H9 (cell line): ENCODE measurements at regions not wholly inside any gene's neighbourhood (a gene's known extent, or its start where the extent isn't known, plus 50 kb on each side); places are given as distances from the start of the nearest gene placed in this dataset.
A peak's percentile ranks its signal among the peaks of the same experiment; 100 is the strongest.

Experiments
- DNase-seq: peaks from one replicate; pipeline ENCODE4 v3.0.0-alpha.2; 2017
- H2AFZ ChIP-seq: one replicate; pipeline ENCODE4 v1.6.1; 2013; ENCODE audit warnings: mild to moderate bottlenecking, low read length, control low read depth, moderate library complexity
- H2AK5ac ChIP-seq: 2 replicates; pipeline ENCODE4 v1.6.1; 2013; ENCODE audit warnings: low read length, control low read depth, mixed read lengths; ENCODE audit not compliant: insufficient read length
- H2BK120ac ChIP-seq: one replicate; pipeline ENCODE4 v1.6.1; 2013; ENCODE audit warnings: low read depth, mild to moderate bottlenecking, low read length, control low read depth, inconsistent platforms; ENCODE audit not compliant: poor library complexity, severe bottlenecking
- H2BK12ac ChIP-seq: 2 replicates; pipeline ENCODE4 v1.6.1; 2013; ENCODE audit warnings: low read length, control low read depth, mixed read lengths, low read depth; ENCODE audit not compliant: insufficient read length
- H2BK15ac ChIP-seq: 2 replicates; pipeline ENCODE4 v1.6.1; 2013; ENCODE audit warnings: low read depth, low read length, control low read depth
- H2BK20ac ChIP-seq: one replicate; pipeline ENCODE4 v1.6.1; 2013; ENCODE audit warnings: low read depth, mild to moderate bottlenecking, low read length, control low read depth, inconsistent platforms; ENCODE audit not compliant: poor library complexity, severe bottlenecking
- H2BK5ac ChIP-seq: 2 replicates; pipeline ENCODE4 v1.6.1; 2013; ENCODE audit warnings: low read length, control low read depth, mixed read lengths; ENCODE audit not compliant: insufficient read length
- H3K14ac ChIP-seq: 2 replicates; pipeline ENCODE4 v1.6.1; 2013; ENCODE audit warnings: low read length, control low read depth; ENCODE audit not compliant: insufficient read depth
- H3K18ac ChIP-seq: 2 replicates; pipeline ENCODE4 v1.6.1; 2013; ENCODE audit warnings: low read depth, mild to moderate bottlenecking, mixed read lengths, low read length, control low read depth; ENCODE audit not compliant: insufficient read length
- H3K23ac ChIP-seq: 2 replicates; pipeline ENCODE4 v1.6.1; 2013; ENCODE audit warnings: low read length, control low read depth, mixed read lengths, low read depth; ENCODE audit not compliant: insufficient read length
- H3K23me2 ChIP-seq: 2 replicates; pipeline ENCODE4 v1.6.1; 2013; ENCODE audit warnings: low read depth, mild to moderate bottlenecking, mixed read lengths, low read length, control low read depth; ENCODE audit not compliant: insufficient read length, poor library complexity, severe bottlenecking
- H3K27ac ChIP-seq: 2 replicates; pipeline ENCODE4 v1.5.1; 2013; ENCODE audit warnings: low read length, control low read depth, mixed read lengths, low read depth; ENCODE audit not compliant: insufficient read length
- H3K27me3 ChIP-seq: 2 replicates; pipeline ENCODE4 v1.6.1; 2013; ENCODE audit warnings: low read length, control low read depth, inconsistent platforms; ENCODE audit not compliant: insufficient read depth
- H3K4ac ChIP-seq: 2 replicates; pipeline ENCODE4 v1.6.1; 2013; ENCODE audit warnings: low read depth, mild to moderate bottlenecking, control low read depth, inconsistent platforms, low read length, moderate library complexity
- H3K4me1 ChIP-seq: 2 replicates; pipeline ENCODE4 v1.6.1; 2013; ENCODE audit warnings: low read length, control low read depth, inconsistent platforms; ENCODE audit not compliant: insufficient read depth
- H3K4me2 ChIP-seq: 2 replicates; pipeline ENCODE4 v1.6.1; 2013; ENCODE audit warnings: low read length, control low read depth, mixed read lengths; ENCODE audit not compliant: insufficient read length, insufficient read depth
- H3K56ac ChIP-seq: 2 replicates; pipeline ENCODE4 v1.6.1; 2013; ENCODE audit warnings: low read depth, mild to moderate bottlenecking, mixed read lengths, low read length, control low read depth; ENCODE audit not compliant: insufficient read length
- H3K79me1 ChIP-seq: 2 replicates; pipeline ENCODE4 v1.6.1; 2013; ENCODE audit warnings: low read depth, mild to moderate bottlenecking, moderate library complexity, low read length, control low read depth, inconsistent platforms; ENCODE audit not compliant: insufficient read depth, poor library complexity, severe bottlenecking
- H3K79me2 ChIP-seq: 2 replicates; pipeline ENCODE4 v1.6.1; 2013; ENCODE audit warnings: low read length, control low read depth, inconsistent platforms; ENCODE audit not compliant: insufficient read depth
- H3K9ac ChIP-seq: 2 replicates; pipeline ENCODE4 v1.6.1; 2013; ENCODE audit warnings: low read length, control low read depth, mixed read lengths; ENCODE audit not compliant: insufficient read length; ENCODE audit errors: extremely low read depth
- H3K9me3 ChIP-seq: one replicate; pipeline ENCODE4 v1.6.1; 2013; ENCODE audit warnings: low read depth, low read length, inconsistent platforms; ENCODE audit not compliant: control insufficient read depth
- H3T11ph ChIP-seq: one replicate; pipeline ENCODE4 v1.6.1; 2013; ENCODE audit warnings: mild to moderate bottlenecking, low read length, control low read depth, inconsistent platforms
- H4K20me1 ChIP-seq: one replicate; pipeline ENCODE4 v1.6.1; 2013; ENCODE audit not compliant: control insufficient read depth, insufficient read length, insufficient read depth
- H4K5ac ChIP-seq: 2 replicates; pipeline ENCODE4 v1.6.1; 2013; ENCODE audit warnings: low read depth, mild to moderate bottlenecking, mixed read lengths, low read length, control low read depth; ENCODE audit not compliant: insufficient read length
- H4K8ac ChIP-seq: replicated peaks from 2 replicates; pipeline ENCODE4 v1.6.1; 2013; ENCODE audit warnings: low read length, control low read depth, mixed read lengths, low read depth; ENCODE audit not compliant: insufficient read length
- H4K91ac ChIP-seq: 2 replicates; pipeline ENCODE4 v1.6.1; 2013; ENCODE audit warnings: low read depth, mild to moderate bottlenecking, moderate library complexity, mixed read lengths, low read length, control low read depth; ENCODE audit not compliant: insufficient read length
- H3K27ac Mint-ChIP-seq, 3 experiments: 2 replicates in 2 of 3; 3 replicates in 1 of 3; pipeline ENCODE4 v1.8.0; 2020 to 2021; ENCODE audit warnings: mixed read lengths in 3 of 3, mild to moderate bottlenecking in 1 of 3, moderate library complexity in 1 of 3
- H3K27me3 Mint-ChIP-seq: 2 replicates; pipeline ENCODE4 v1.8.0; 2021; ENCODE audit warnings: low read depth, mild to moderate bottlenecking, moderate library complexity, mixed read lengths
- H3K36me3 Mint-ChIP-seq, 3 experiments: 2 replicates in 2 of 3; 3 replicates in 1 of 3; pipeline ENCODE4 v1.8.0; 2020 to 2021; ENCODE audit warnings: low read depth in 3 of 3, mixed read lengths in 3 of 3; ENCODE audit not compliant: insufficient read depth in 1 of 3
- H3K4me1 Mint-ChIP-seq, 2 experiments: 2 replicates each; pipeline ENCODE4 v1.8.0; 2020; ENCODE audit warnings: mixed read lengths in 2 of 2
- H3K4me3 Mint-ChIP-seq, 2 experiments: 2 replicates in 1 of 2; 3 replicates in 1 of 2; pipeline ENCODE4 v1.8.0; 2020 to 2021; ENCODE audit warnings: mild to moderate bottlenecking in 2 of 2, mixed read lengths in 2 of 2, moderate library complexity in 1 of 2
- H3K9me3 Mint-ChIP-seq, 2 experiments: 2 replicates in 1 of 2; 3 replicates in 1 of 2; pipeline ENCODE4 v1.8.0; 2020; ENCODE audit warnings: mild to moderate bottlenecking in 2 of 2, mixed read lengths in 2 of 2, moderate library complexity in 1 of 2
- WGBS: extraction: QIAGEN DNeasy Blood & Tissue Kit; methylation state at CpG from one replicate; pipeline ENCODE4 v1.1.7; 2013; ENCODE audit warnings: missing lambda C conversion rate, low lambda C conversion rate, mixed read lengths; ENCODE audit not compliant: insufficient read length; ENCODE audit errors: extremely low coverage; 5-methylcytosine and 5-hydroxymethylcytosine counted together
- TF ChIP-seq, protein P1 (sequence below): fragments of 200-600 bp; sonication (generic); conservative IDR thresholded peaks from 3 replicates; pipeline ENCODE4 v1.8.0; 2021; ENCODE audit warnings: antibody characterized with exemption, mild to moderate bottlenecking

DNA sequence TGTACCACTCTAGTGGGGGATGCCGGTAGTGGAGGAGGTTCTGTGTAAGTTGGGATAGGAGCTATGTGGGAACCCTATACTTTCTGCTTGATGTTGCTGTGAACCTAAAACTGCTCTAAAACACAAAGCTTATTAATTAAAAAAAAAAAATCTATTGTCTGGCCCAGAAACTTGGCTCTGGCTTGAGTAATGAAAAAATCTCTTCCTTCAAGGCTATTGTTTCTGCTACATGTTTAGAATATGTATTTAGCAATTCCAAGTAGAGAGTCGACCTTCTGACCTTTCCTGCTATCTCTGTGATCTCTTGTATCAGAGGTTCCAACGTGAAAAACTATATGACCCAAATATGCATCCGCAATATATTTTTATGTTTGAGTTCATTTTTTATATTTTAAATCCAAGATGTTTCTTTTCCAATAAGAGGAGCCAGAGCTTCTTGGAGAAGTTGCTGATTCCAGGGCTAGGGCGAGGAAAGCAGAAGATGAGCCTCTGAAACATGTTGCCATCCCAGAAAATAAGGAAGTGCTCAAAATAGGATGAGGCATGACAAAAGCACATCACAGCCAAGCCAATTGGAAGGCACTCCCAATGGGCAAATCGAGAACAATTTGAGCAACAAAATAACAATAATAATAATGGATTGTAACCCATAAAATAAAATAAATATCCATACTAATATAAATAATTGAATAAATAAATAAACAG is 184.6 kb upstream of the TMEM260 start:
- H3K23ac ChIP-seq, result no peak overlapping the region
- H3K4me3 Mint-ChIP-seq, result no peak overlapping the region

More for the DNA sequence above, 184.6 kb upstream of the TMEM260 start:
- H3K36me3 Mint-ChIP-seq, result no peaks in the 10 kb centered on the region
- no peak overlapping the region for H2BK20ac ChIP-seq
- no peaks in the 10 kb centered on the region for H3K9me3 ChIP-seq
- H3K79me1 ChIP-seq, result no peaks in the 10 kb centered on the region
- H3K4ac ChIP-seq, result no peak overlapping the region
- H4K91ac ChIP-seq, result no peak overlapping the region
- H3K9ac ChIP-seq, result no peak overlapping the region
- H3K14ac ChIP-seq, result no peak overlapping the region
- no peak overlapping the region for H2AFZ ChIP-seq
- no peaks in the 10 kb centered on the region for H4K20me1 ChIP-seq
- no CpG with 5 or more reads among the region's 6 CpGs for WGBS
- no peak for DNase-seq
- no peaks in the 10 kb centered on the region for H3K4me1 ChIP-seq
- no peaks in the 10 kb centered on the region for H3K27me3 ChIP-seq
- H2BK15ac ChIP-seq, result no peak overlapping the region
- H3K4me1 Mint-ChIP-seq, result no peaks in the 10 kb centered on the region
- H4K8ac ChIP-seq, result no peak overlapping the region
- H3K27me3 Mint-ChIP-seq, result no peaks in the 10 kb centered on the region; the same call in 1 of the 2 replicates
- H3T11ph ChIP-seq, result no peak overlapping the region
- TF ChIP-seq, protein P1, sequence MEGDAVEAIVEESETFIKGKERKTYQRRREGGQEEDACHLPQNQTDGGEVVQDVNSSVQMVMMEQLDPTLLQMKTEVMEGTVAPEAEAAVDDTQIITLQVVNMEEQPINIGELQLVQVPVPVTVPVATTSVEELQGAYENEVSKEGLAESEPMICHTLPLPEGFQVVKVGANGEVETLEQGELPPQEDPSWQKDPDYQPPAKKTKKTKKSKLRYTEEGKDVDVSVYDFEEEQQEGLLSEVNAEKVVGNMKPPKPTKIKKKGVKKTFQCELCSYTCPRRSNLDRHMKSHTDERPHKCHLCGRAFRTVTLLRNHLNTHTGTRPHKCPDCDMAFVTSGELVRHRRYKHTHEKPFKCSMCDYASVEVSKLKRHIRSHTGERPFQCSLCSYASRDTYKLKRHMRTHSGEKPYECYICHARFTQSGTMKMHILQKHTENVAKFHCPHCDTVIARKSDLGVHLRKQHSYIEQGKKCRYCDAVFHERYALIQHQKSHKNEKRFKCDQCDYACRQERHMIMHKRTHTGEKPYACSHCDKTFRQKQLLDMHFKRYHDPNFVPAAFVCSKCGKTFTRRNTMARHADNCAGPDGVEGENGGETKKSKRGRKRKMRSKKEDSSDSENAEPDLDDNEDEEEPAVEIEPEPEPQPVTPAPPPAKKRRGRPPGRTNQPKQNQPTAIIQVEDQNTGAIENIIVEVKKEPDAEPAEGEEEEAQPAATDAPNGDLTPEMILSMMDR, result peak; percentile 4; the same call in 1 of the 3 replicates
- H4K5ac ChIP-seq, result no peak overlapping the region
- no peak overlapping the region for H2BK120ac ChIP-seq
- H3K4me2 ChIP-seq, result no peak overlapping the region
- H3K27ac ChIP-seq, result no peak overlapping the region
- H2BK5ac ChIP-seq, result no peak overlapping the region
- H3K9me3 Mint-ChIP-seq, result no peaks in the 10 kb centered on the region
- no peak overlapping the region for H3K18ac ChIP-seq
- no peaks in the 10 kb centered on the region for H3K23me2 ChIP-seq
- no peak overlapping the region for H3K56ac ChIP-seq
- H3K27ac Mint-ChIP-seq, result no peak overlapping the region
- no peaks in the 10 kb centered on the region for H3K79me2 ChIP-seq
- H2AK5ac ChIP-seq, result no peak overlapping the region
- H2BK12ac ChIP-seq, result no peak overlapping the region
